ENCODE measurements at regions not wholly inside any gene's neighbourhood (a gene's known extent, or its start where the extent isn't known, plus 50 kb on each side); places are given as distances from the start of the nearest gene placed in this dataset.

DNA sequence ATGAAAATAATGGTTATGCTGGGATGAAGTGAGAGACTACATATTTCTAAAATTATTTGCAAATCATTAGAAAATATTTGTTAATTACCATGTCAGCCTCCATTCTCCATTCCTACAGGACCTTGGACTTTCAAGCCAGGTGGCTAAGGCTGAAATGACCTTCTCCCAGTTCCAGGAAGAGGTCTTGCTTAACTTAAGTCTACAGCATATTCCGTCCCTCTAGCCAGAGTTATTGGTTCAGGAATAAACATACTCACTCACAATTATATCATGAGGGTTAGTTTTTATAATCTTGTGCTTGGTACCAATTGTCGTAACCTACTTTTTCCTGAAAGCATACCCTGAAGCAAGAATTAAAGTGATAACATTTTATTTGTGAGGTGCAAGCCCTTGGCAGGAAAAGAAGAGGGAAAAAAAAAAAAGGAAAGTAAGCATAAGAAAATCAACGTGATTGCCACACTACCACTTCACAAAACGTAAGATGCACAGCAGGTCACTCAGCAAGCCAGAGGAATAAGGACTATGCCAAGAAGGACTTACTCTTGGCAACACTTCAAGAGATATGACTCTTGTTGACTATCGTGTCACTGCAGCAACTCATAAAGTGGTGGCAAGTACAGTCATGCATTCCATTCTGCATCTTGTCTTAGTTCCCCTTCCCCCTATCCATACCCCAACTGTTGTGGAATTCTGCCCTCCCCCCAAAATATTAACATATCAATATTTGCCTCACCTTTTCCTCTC is 479.1 kb downstream of the MBD2 start:
- DNase-seq (ENCODE audit: low spot score in 2 of 2) = no peak
- 41% methylated on average over 5 of the region's 5 CpGs for WGBS
- no peaks in the 10 kb centered on the region for H3K27me3 ChIP-seq
- H3K4me1 ChIP-seq = no peaks in the 10 kb centered on the region
- H3K9me3 ChIP-seq = no peaks in the 10 kb centered on the region
- H3K4me3 ChIP-seq = no peak overlapping the region
- H3K36me3 ChIP-seq = no peaks in the 10 kb centered on the region
- no peak for TF ChIP-seq EP300 (IDR thresholded peaks at IDR 0.05)
- TF ChIP-seq POLR2A (IDR thresholded peaks at IDR 0.05) = no peak
- TF ChIP-seq, protein P1, sequence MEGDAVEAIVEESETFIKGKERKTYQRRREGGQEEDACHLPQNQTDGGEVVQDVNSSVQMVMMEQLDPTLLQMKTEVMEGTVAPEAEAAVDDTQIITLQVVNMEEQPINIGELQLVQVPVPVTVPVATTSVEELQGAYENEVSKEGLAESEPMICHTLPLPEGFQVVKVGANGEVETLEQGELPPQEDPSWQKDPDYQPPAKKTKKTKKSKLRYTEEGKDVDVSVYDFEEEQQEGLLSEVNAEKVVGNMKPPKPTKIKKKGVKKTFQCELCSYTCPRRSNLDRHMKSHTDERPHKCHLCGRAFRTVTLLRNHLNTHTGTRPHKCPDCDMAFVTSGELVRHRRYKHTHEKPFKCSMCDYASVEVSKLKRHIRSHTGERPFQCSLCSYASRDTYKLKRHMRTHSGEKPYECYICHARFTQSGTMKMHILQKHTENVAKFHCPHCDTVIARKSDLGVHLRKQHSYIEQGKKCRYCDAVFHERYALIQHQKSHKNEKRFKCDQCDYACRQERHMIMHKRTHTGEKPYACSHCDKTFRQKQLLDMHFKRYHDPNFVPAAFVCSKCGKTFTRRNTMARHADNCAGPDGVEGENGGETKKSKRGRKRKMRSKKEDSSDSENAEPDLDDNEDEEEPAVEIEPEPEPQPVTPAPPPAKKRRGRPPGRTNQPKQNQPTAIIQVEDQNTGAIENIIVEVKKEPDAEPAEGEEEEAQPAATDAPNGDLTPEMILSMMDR (IDR thresholded peaks at IDR 0.05) = no peak
- TF ChIP-seq POLR2AphosphoS5 (IDR thresholded peaks at IDR 0.05) = no peak
- no peak overlapping the region for H3K27ac ChIP-seq

DNA sequence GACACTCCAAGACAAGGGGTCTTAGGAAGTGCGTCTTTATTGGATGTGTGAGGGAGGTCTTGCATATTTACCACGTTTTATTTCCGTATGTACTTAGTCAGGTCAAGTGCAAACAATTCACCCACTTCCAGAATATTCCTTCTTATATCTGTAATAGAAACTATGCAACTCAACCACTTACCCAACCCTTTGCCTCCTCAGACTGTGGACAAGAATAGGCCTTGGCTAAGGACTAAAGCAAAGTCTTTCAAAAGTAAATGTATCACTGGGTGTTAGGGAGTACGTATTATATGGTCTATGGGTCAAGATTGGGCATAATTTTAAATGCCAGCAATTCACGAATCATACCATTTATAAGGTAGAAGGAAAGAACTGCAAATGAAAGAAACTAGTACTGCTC is 484.8 kb downstream of the MBD2 start:
- H3K4me3 ChIP-seq = no peak overlapping the region
- H3K27me3 ChIP-seq = no peaks in the 10 kb centered on the region
- no peaks in the 10 kb centered on the region for H3K9me3 ChIP-seq
- 86% methylated on average over 5 of the region's 5 CpGs for WGBS
- H3K27ac ChIP-seq = no peak overlapping the region
- DNase-seq (ENCODE audit: low spot score in 2 of 2) = no peak
- no peaks in the 10 kb centered on the region for H3K4me1 ChIP-seq
- H3K36me3 ChIP-seq = no peaks in the 10 kb centered on the region
- TF ChIP-seq, protein P1 (IDR thresholded peaks at IDR 0.05) = no peak
- no peak for TF ChIP-seq EP300 (IDR thresholded peaks at IDR 0.05)
- no peak for TF ChIP-seq POLR2AphosphoS5 (IDR thresholded peaks at IDR 0.05)
- no peak for TF ChIP-seq POLR2A (IDR thresholded peaks at IDR 0.05)

DNA sequence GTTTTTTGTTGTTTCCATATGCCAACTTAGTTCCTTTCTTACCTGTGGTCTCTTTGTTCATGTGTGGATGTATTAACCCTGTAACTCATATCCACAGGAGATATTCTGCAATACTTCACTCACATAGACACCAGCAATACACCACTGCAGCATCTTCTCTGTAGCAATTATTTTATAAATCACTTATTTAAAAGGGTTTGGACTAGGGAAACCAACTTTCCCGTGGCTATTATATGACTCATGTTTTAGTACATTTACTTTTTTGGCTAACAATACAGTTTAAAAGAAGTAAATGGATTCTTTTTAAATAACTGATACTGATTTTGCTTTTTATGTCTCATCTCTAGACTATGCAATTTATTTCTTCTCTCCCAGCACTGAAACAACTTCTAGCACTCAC is 488.9 kb downstream of the MBD2 start:
- Histone ChIP-seq H3K27ac (no peak overlapping the region), H3K9me3 (no peaks in the 10 kb centered on the region), H3K36me3 (no peaks in the 10 kb centered on the region), H3K4me1 (no peaks in the 10 kb centered on the region), H3K4me3 (no peak overlapping the region), H3K27me3 (no peaks in the 10 kb centered on the region)
- TF ChIP-seq, protein P1 (IDR thresholded peaks at IDR 0.05) = no peak
- no peak for TF ChIP-seq POLR2AphosphoS5 (IDR thresholded peaks at IDR 0.05)
- TF ChIP-seq EP300 (IDR thresholded peaks at IDR 0.05) = no peak
- TF ChIP-seq POLR2A (IDR thresholded peaks at IDR 0.05) = no peak
- 27% methylated on average over 1 of the region's 1 CpG for whole genome bisulfite sequencing
- DNase-seq (ENCODE audit: low spot score in 2 of 2) = no peak

DNA sequence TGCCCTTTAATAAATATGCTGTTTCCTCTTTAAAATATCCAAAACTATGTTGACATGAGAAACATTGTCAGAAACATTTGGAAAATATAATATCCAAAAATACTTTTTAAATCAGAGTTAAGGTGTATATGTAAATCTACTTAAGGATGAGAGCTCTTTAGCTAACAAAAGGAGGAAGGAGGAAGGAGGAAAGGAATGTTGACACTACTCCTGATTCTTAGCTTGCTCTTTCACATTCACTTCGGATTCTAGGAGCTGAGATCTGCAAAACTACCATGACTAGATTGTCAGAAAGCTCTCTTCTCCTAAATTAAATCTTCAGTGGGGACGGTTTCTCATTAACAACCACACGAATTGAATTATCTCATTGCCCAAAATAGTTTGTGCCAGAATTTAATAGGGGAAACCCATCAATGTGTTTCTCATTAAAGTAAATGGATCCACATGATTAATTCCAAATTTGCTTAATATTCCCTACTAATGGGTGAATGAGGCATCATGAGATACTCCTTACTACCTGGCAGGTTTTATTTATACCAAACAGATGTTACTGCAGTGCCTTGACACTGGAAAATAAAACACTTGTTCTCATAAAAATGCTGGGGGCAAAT is 509.1 kb downstream of the MBD2 start:
- Histone ChIP-seq H3K27me3 (no peaks in the 10 kb centered on the region), H3K4me3 (no peak overlapping the region), H3K9me3 (no peaks in the 10 kb centered on the region), H3K27ac (no peak overlapping the region), H3K4me1 (no peaks in the 10 kb centered on the region), H3K36me3 (no peaks in the 10 kb centered on the region)
- TF ChIP-seq EP300 (IDR thresholded peaks at IDR 0.05) (no peak), POLR2A (IDR thresholded peaks at IDR 0.05) (no peak), POLR2AphosphoS5 (IDR thresholded peaks at IDR 0.05) (no peak)
- TF ChIP-seq, protein P1 (IDR thresholded peaks at IDR 0.05) = no peak
- 25% methylated on average over 3 of the region's 3 CpGs for WGBS
- no peak for DNase-seq (ENCODE audit: low spot score in 2 of 2)

DNA sequence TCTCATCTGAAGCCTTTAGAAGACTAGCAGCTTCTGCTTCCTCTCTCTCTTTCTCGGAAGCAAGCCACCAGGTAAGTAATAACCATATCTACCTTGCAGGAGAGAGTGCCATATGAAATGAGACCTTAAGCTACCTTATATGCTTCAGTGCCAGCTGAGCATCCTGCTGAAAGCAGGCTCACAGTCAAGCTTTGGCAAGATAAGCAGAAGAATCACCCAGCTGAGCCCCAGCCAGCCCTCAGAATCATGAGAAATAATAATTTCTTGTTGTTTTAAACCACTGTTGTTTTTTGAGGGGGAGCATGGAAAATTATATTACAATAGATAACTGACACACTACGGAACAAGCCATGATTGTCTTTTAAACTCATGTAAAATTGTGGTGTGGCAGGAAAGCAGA is 514.4 kb downstream of the MBD2 start:
- Histone ChIP-seq H3K4me3 (no peak overlapping the region), H3K4me1 (no peaks in the 10 kb centered on the region), H3K27ac (no peak overlapping the region), H3K36me3 (no peaks in the 10 kb centered on the region), H3K9me3 (no peaks in the 10 kb centered on the region), H3K27me3 (no peaks in the 10 kb centered on the region)
- DNase-seq (ENCODE audit: low spot score in 2 of 2) = no peak
- 91% methylated on average over 2 of the region's 2 CpGs for WGBS
- TF ChIP-seq, protein P1 (IDR thresholded peaks at IDR 0.05) = no peak
